NCI-H1436 (cell line): ENCODE measurements at regions not wholly inside any gene's neighbourhood (a gene's known extent, or its start where the extent isn't known, plus 50 kb on each side); places are given as distances from the start of the nearest gene placed in this dataset.

ENCODE experiments used
- DNase-seq: peaks from one replicate; lab custom pipeline; 2025; lab: John Stamatoyannopoulos, UW

GRCh38 chr3:99439892-99440291 is 198.5 kb upstream of the COL8A1 start:
- DNase-seq, result no peak

GRCh38 chr3:99434190-99434589 is 204.2 kb upstream of the COL8A1 start:
- no peak for DNase-seq

GRCh38 chr3:99430348-99431134 is 207.9 kb upstream of the COL8A1 start:
- DNase-seq, result no peak

GRCh38 chr3:99429502-99429901 is 208.9 kb upstream of the COL8A1 start:
- DNase-seq, result no peak

GRCh38 chr3:99425930-99426329 is 212.5 kb upstream of the COL8A1 start:
- DNase-seq, result no peak

GRCh38 chr3:99419116-99419515 is 219.3 kb upstream of the COL8A1 start:
- no peak for DNase-seq

GRCh38 chr3:99418709-99419108 is 219.7 kb upstream of the COL8A1 start:
- DNase-seq, result no peak

GRCh38 chr3:99418209-99418635 is 220.2 kb upstream of the COL8A1 start:
- no peak for DNase-seq

GRCh38 chr3:99413504-99413903 is 224.9 kb upstream of the COL8A1 start:
- DNase-seq, result no peak

GRCh38 chr3:99410789-99411311 is 227.5 kb upstream of the COL8A1 start:
- no peak for DNase-seq

- no peak for DNase-seq
These were observed 228.4 kb upstream of the COL8A1 start for GRCh38 chr3:99409961-99410360.

GRCh38 chr3:99407257-99407656 is 231.1 kb upstream of the COL8A1 start:
- no peak for DNase-seq

- no peak for DNase-seq
These were observed 235.6 kb upstream of the COL8A1 start for GRCh38 chr3:99402755-99403154.

GRCh38 chr3:99400352-99400751 is 238.0 kb upstream of the COL8A1 start:
- DNase-seq, result no peak

GRCh38 chr3:99396651-99397275 is 241.6 kb upstream of the COL8A1 start:
- DNase-seq, result no peak

- DNase-seq, result no peak
These were observed 243.3 kb upstream of the COL8A1 start for GRCh38 chr3:99394831-99395778.

GRCh38 chr3:99393961-99394360 is 244.4 kb upstream of the COL8A1 start:
- no peak for DNase-seq

- DNase-seq, result no peak
These were observed 249.6 kb upstream of the COL8A1 start for GRCh38 chr3:99388780-99389179.

- DNase-seq, result no peak
These were observed 253.8 kb upstream of the COL8A1 start for GRCh38 chr3:99384596-99384995.

- DNase-seq, result no peak
These were observed 261.5 kb upstream of the COL8A1 start for GRCh38 chr3:99376926-99377325.

- no peak for DNase-seq
These were observed 264.6 kb upstream of the COL8A1 start for GRCh38 chr3:99373846-99374210.

GRCh38 chr3:99373088-99373845 is 265.1 kb upstream of the COL8A1 start:
- no peak for DNase-seq
